ENCODE measurements at regions not wholly inside any gene's neighbourhood (a gene's known extent, or its start where the extent isn't known, plus 50 kb on each side); places are given as distances from the start of the nearest gene placed in this dataset.

GRCh38 chr15:35702946-35703495 is 157.1 kb upstream of the DPH6 start:
- Histone ChIP-seq H3K9me3 (no peaks in the 10 kb centered on the region), H3K4me3 (no peak overlapping the region), H3K4me1 (peaks cover 4% of the 10 kb centered on the region; the same call in 1 of the 3 replicates), H3K4me2 (no peak overlapping the region), H3K27ac (no peak overlapping the region)
- WGBS (ENCODE audit: missing lambda C conversion rate): 64% methylated on average over 3 of the region's 3 CpGs
- ATAC-seq (no peak), DNase-seq (ENCODE audit: low read depth in 1 of 2, low spot score in 1 of 2) (no peak), FAIRE-seq (no peak)
- POLR2A ChIA-PET: no interaction called here
- no peak for TF ChIP-seq FOXS1 (CRISPR knock-in tag; IDR thresholded peaks at IDR 0.05)
- TF ChIP-seq PBX3 (IDR thresholded peaks at IDR 0.05): no peak
- no peak for TF ChIP-seq ZC3H11A (IDR thresholded peaks at IDR 0.05)
- TF ChIP-seq HEYL (CRISPR knock-in tag; IDR thresholded peaks at IDR 0.05): no peak
- TF ChIP-seq EHF (CRISPR knock-in tag; IDR thresholded peaks at IDR 0.05): no peak
- no peak for TF ChIP-seq CBX8 (IDR thresholded peaks at IDR 0.05)
- CTCF ChIA-PET: no interaction called here

DNA sequence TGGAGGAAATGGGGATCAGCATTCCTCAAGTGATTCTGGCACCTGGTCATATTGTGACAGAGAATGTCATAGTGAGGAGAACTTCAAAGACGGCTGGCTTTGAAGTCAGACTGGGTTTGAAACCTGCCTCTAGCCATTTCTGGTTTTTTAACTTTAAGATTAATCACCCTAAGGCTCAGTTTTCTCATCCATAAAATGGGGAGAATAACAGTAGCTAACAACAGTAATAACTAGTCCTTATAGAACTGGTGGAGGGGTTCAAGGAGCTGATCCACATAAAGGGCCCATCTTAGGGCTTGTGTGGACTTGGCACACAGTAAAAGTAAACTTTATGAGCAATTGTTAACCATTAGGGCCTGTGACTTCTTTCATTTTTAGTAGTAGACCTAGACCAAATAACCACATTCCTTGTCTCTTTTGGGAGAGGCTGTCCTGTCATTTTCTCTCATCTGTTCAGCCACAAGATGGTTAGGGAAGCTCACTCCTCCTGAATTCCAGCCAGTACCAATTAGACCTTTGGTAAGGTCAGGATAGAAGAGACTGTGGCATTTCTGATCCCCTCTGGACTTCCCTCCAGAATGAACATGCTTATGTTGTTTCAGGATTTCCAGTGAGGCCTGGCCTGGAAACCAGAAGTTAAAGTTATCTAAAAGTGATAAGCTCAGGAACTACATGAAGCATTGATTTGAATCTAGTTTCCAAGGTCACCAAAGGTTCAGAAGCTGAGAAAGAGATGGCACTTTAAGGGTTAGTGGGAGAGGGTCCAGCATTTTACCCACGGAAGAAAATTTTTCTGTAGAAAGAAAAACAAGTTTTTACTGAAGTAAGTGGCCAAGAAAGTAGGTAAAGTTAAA is 159.3 kb upstream of the DPH6 start:
- ChIA-PET POLR2A (no interaction called here), CTCF (no interaction called here)
- no peak overlapping the region for H3K4me3 ChIP-seq
- H3K9me3 ChIP-seq: no peaks in the 10 kb centered on the region
- no peak for DNase-seq (ENCODE audit: low read depth in 1 of 2, low spot score in 1 of 2)
- WGBS (ENCODE audit: missing lambda C conversion rate): 86% methylated on average over 2 of the region's 2 CpGs
- TF ChIP-seq SREBF2 (IDR thresholded peaks at IDR 0.05) (no peak), FOSB (CRISPR knock-in tag; IDR thresholded peaks at IDR 0.05) (no peak), HOXB5 (CRISPR knock-in tag; IDR thresholded peaks at IDR 0.05) (no peak)
- TF ChIP-seq, protein P1, sequence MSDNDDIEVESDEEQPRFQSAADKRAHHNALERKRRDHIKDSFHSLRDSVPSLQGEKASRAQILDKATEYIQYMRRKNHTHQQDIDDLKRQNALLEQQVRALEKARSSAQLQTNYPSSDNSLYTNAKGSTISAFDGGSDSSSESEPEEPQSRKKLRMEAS (IDR thresholded peaks at IDR 0.05): no peak
- H3K4me2 ChIP-seq: no peak overlapping the region
- ATAC-seq: no peak
- FAIRE-seq: no peak
- no peak overlapping the region for H3K27ac ChIP-seq
- no peaks in the 10 kb centered on the region for H3K4me1 ChIP-seq

GRCh38 chr15:35705884-35706585 is 160.1 kb upstream of the DPH6 start:
- POLR2A ChIA-PET: no interaction called here
- DNase-seq (ENCODE audit: low read depth in 1 of 2, low spot score in 1 of 2): no peak
- no peak overlapping the region for H3K27ac ChIP-seq

DNA sequence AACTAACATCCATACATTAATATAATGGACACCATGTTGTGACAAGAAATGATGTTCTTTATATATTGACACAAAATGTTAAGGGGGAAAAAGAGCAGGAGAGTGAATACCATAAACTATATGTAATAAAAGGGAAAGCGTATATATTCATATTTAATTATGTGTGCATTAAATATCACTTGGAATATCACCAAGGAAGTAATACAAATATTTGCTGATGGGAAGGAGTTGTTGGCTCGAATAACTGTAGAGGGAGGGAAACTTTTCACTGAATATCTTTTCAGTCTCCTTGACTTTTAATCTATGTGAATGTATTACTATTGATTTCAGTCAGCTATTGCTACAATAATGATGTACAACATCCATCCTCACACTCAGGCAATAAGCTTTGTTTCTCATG is 167.0 kb upstream of the DPH6 start:
- Histone ChIP-seq H3K9me3 (no peaks in the 10 kb centered on the region), H3K4me3 (no peak overlapping the region), H3K27ac (no peak overlapping the region), H3K4me2 (no peak overlapping the region), H3K4me1 (no peaks in the 10 kb centered on the region)
- no peak for DNase-seq (ENCODE audit: low read depth in 1 of 2, low spot score in 1 of 2)
- TF ChIP-seq ESRRA (IDR thresholded peaks at IDR 0.05; ENCODE audit: borderline replicate concordance, low read length): no peak
- no peak for TF ChIP-seq PHF8 (IDR thresholded peaks at IDR 0.05; ENCODE audit: borderline replicate concordance, low read depth)
- TF ChIP-seq NFE2L2 (conservative IDR thresholded peaks at IDR 0.05; ENCODE audit: low read length): no peak
- no peak for TF ChIP-seq POLR2A (IDR thresholded peaks at IDR 0.05; ENCODE audit: low read length)
- no peak for TF ChIP-seq FOSL2 (IDR thresholded peaks at IDR 0.05)
- no peak for TF ChIP-seq FOSL2 (CRISPR knock-in tag; IDR thresholded peaks at IDR 0.05)
- TF ChIP-seq BHLHE40 (IDR thresholded peaks at IDR 0.05; ENCODE audit: low read depth, low read length): no peak
- no peak for TF ChIP-seq ZFP36 (IDR thresholded peaks at IDR 0.05; ENCODE audit: borderline replicate concordance, partially characterized antibody)
- FAIRE-seq: no peak
- ChIA-PET CTCF (no interaction called here), POLR2A (no interaction called here)
- ATAC-seq: no peak
- WGBS (ENCODE audit: missing lambda C conversion rate): 52% methylated on average over 2 of the region's 2 CpGs

More at GRCh38 chr15:35705884-35706585, 160.1 kb upstream of the DPH6 start:
- no peak overlapping the region for H3K4me2 ChIP-seq
- no peak for ATAC-seq
- CTCF ChIA-PET: no interaction called here
- WGBS (ENCODE audit: missing lambda C conversion rate): 84% methylated on average over 4 of the region's 4 CpGs
- no peak overlapping the region for H3K4me3 ChIP-seq
- no peak for TF ChIP-seq EHMT2 (IDR thresholded peaks at IDR 0.05; ENCODE audit: low read depth)
- TF ChIP-seq, protein P2, sequence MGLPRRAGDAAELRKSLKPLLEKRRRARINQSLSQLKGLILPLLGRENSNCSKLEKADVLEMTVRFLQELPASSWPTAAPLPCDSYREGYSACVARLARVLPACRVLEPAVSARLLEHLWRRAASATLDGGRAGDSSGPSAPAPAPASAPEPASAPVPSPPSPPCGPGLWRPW (IDR thresholded peaks at IDR 0.05): no peak
- TF ChIP-seq, protein P3, sequence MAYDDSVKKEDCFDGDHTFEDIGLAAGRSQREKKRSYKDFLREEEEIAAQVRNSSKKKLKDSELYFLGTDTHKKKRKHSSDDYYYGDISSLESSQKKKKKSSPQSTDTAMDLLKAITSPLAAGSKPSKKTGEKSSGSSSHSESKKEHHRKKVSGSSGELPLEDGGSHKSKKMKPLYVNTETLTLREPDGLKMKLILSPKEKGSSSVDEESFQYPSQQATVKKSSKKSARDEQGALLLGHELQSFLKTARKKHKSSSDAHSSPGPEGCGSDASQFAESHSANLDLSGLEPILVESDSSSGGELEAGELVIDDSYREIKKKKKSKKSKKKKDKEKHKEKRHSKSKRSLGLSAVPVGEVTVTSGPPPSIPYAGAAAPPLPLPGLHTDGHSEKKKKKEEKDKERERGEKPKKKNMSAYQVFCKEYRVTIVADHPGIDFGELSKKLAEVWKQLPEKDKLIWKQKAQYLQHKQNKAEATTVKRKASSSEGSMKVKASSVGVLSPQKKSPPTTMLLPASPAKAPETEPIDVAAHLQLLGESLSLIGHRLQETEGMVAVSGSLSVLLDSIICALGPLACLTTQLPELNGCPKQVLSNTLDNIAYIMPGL (CRISPR knock-in tag; IDR thresholded peaks at IDR 0.05; ENCODE audit: borderline replicate concordance): no peak
- no peak for TF ChIP-seq POLR2AphosphoS2 (conservative IDR thresholded peaks at IDR 0.05; ENCODE audit: low read length)
- FAIRE-seq: no peak
- H3K4me1 ChIP-seq: no peaks in the 10 kb centered on the region
- H3K9me3 ChIP-seq: no peaks in the 10 kb centered on the region
